ENCODE measurements at regions not wholly inside any gene's neighbourhood (a gene's known extent, or its start where the extent isn't known, plus 50 kb on each side); places are given as distances from the start of the nearest gene placed in this dataset.

DNA sequence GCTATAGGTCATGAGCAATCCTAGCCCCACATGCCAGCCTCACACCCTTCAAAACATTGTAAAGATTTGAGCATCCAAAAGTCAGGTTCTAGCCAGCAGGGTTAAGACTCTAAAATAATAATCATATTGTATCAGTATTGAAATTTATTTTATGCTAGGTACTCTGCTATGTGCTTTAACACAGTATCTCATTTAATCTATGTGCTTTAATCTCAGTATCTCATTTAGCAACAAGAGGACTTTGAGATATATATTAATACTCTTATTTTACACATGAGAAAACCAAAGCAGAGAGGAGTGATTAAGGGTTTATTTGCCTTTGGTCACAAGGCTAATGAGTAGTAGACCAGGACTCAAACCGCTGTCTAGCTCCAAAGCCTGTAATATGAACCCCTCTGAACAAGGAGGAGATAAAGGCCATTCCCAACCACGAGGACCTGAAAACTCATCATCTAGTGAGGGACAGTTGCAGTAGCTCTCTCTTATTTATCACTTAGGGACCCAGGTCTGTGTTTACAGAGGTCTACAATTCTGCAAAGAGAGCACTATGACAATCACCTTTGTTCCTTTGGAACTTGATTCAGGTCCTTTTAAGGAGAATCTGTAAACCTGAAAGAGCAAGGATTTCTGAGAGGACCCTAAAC lies 116.5 kb upstream of the SERTAD2 start:
- Mint-ChIP-seq H3K4me3 (no peak overlapping the region), H3K4me1 (peaks cover 23% of the 10 kb centered on the region), H3K9me3 (peaks cover 11% of the 10 kb centered on the region), H3K27me3 (ENCODE audit: low read depth) (peaks cover 50% of the 10 kb centered on the region), H3K27ac (no peak overlapping the region), H3K36me3 (no peaks in the 10 kb centered on the region)
- ATAC-seq (no peak), DNase-seq (ENCODE audit: low spot score) (no peak)
- POLR2A ChIA-PET, result no interaction called here
- no peak for TF ChIP-seq GRHL2 (CRISPR knock-in tag; IDR thresholded peaks at IDR 0.05; ENCODE audit: insufficient replicate concordance, severe bottlenecking)
- CTCF ChIA-PET, result no interaction called here

DNA sequence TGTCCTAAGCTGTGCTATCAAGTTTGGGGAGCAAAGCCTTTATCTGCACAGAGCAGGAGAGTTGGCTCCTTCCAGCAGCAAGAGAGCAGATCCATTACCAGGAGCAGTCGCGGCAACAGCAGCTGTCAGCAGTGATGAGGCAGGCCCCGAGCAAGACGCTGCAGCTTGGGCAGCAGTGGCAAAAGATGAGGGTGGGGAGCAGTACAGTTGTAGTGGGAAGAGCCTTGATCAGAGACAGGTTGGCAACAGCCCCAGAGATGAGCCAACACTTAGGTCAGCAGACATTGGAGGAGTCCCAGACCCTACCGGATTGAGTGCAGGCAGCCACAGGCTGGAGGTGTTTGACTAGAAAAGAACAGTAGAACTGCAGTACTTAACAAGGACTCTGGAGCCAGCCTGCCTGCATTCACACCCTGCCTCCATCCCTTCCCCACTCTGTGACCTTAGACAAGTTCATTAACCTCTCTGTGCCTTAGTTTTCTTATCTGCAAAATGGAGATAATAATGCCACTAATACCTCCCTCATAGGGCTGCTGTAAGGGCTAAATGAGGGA lies 117.1 kb upstream of the SERTAD2 start:
- peaks cover 45% of the 10 kb centered on the region for H3K27me3 Mint-ChIP-seq (ENCODE audit: low read depth)
- ChIA-PET POLR2A (no interaction called here), CTCF (no interaction called here)
- DNase-seq (ENCODE audit: low spot score) (no peak), ATAC-seq (no peak)
- H3K4me1 Mint-ChIP-seq, result peaks cover 23% of the 10 kb centered on the region
- TF ChIP-seq AFF4 (CRISPR knock-in tag; IDR thresholded peaks at IDR 0.05; ENCODE audit: borderline replicate concordance), result no peak
- TF ChIP-seq MAX (CRISPR knock-in tag; IDR thresholded peaks at IDR 0.05), result no peak
- no peak for TF ChIP-seq ZNF219 (CRISPR knock-in tag; IDR thresholded peaks at IDR 0.05; ENCODE audit: borderline replicate concordance)
- TF ChIP-seq, protein P1, sequence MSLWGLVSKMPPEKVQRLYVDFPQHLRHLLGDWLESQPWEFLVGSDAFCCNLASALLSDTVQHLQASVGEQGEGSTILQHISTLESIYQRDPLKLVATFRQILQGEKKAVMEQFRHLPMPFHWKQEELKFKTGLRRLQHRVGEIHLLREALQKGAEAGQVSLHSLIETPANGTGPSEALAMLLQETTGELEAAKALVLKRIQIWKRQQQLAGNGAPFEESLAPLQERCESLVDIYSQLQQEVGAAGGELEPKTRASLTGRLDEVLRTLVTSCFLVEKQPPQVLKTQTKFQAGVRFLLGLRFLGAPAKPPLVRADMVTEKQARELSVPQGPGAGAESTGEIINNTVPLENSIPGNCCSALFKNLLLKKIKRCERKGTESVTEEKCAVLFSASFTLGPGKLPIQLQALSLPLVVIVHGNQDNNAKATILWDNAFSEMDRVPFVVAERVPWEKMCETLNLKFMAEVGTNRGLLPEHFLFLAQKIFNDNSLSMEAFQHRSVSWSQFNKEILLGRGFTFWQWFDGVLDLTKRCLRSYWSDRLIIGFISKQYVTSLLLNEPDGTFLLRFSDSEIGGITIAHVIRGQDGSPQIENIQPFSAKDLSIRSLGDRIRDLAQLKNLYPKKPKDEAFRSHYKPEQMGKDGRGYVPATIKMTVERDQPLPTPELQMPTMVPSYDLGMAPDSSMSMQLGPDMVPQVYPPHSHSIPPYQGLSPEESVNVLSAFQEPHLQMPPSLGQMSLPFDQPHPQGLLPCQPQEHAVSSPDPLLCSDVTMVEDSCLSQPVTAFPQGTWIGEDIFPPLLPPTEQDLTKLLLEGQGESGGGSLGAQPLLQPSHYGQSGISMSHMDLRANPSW (CRISPR knock-in tag; conservative IDR thresholded peaks at IDR 0.05; ENCODE audit: low read depth), result no peak
- no peak for TF ChIP-seq ZNF416 (CRISPR knock-in tag; IDR thresholded peaks at IDR 0.05)
- no peak for TF ChIP-seq NFYB (CRISPR knock-in tag; conservative IDR thresholded peaks at IDR 0.05; ENCODE audit: low read depth)
- no peak for TF ChIP-seq HMGXB4 (CRISPR knock-in tag; IDR thresholded peaks at IDR 0.05)
- TF ChIP-seq, protein P2, sequence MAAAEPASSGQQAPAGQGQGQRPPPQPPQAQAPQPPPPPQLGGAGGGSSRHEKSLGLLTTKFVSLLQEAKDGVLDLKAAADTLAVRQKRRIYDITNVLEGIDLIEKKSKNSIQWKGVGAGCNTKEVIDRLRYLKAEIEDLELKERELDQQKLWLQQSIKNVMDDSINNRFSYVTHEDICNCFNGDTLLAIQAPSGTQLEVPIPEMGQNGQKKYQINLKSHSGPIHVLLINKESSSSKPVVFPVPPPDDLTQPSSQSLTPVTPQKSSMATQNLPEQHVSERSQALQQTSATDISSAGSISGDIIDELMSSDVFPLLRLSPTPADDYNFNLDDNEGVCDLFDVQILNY (CRISPR knock-in tag; IDR thresholded peaks at IDR 0.05), result no peak
- TF ChIP-seq SP1 (CRISPR knock-in tag; conservative IDR thresholded peaks at IDR 0.05), result no peak
- no peak for TF ChIP-seq IRF2 (CRISPR knock-in tag; IDR thresholded peaks at IDR 0.05; ENCODE audit: borderline replicate concordance, low read depth)
- no peak for TF ChIP-seq ZNF281 (CRISPR knock-in tag; IDR thresholded peaks at IDR 0.05)
- TF ChIP-seq USF1 (CRISPR knock-in tag; IDR thresholded peaks at IDR 0.05), result no peak
- H3K9me3 Mint-ChIP-seq, result peaks cover 14% of the 10 kb centered on the region
- H3K27ac Mint-ChIP-seq, result no peak overlapping the region
- H3K36me3 Mint-ChIP-seq, result no peaks in the 10 kb centered on the region
- no peak overlapping the region for H3K4me3 Mint-ChIP-seq

Measured in WTC11 (cell line).